NOMO-1 (cell line): ENCODE measurements at regions not wholly inside any gene's neighbourhood (a gene's known extent, or its start where the extent isn't known, plus 50 kb on each side); places are given as distances from the start of the nearest gene placed in this dataset.
"Not testable (repeated sequence)": the region's sequence is repeated elsewhere in the genome, so short reads cannot be mapped to it uniquely, and the experiment has no call there.

Source experiments
- DNase-seq, 2 experiments: peaks; one replicate each; lab custom pipeline; 2025; ENCODE audit not compliant: unreplicated experiment in 2 of 2; lab: John Stamatoyannopoulos, UW

GRCh38 chr16:88262858-88263563 is 119.7 kb upstream of the ZNF469 start:
- DNase-seq = not testable (repeated sequence)

GRCh38 chr16:88263681-88264287 is 119.0 kb upstream of the ZNF469 start:
- DNase-seq = not testable (repeated sequence)

- DNase-seq = peak; percentile 31 to 52
These were observed 118.0 kb upstream of the ZNF469 start for GRCh38 chr16:88264641-88265285.

- not testable (repeated sequence) for DNase-seq
These were observed 117.3 kb upstream of the ZNF469 start for GRCh38 chr16:88265286-88265938.

DNA sequence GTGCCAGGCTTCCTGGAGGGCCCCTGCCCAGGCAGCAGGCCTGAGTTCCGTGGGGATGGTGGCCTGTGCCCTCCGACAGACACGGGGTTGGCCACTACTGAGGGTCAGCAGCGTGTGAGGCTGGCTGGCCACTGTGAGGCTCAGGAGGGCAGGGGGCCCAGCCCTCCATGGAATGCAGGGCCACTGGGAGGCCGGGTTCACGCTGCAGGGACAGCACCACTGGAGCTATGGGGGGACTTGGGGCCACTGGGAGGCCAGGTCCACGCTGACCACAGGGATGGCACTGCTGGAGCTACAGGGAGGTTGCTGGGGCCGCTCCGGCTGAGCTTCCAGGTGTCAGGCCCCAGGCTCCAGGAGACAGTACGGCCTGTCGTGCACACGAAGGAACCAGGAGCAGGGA is 116.7 kb upstream of the ZNF469 start:
- DNase-seq = not testable (repeated sequence)

- not testable (repeated sequence) for DNase-seq
These were observed 115.7 kb upstream of the ZNF469 start for GRCh38 chr16:88266935-88267551.

DNA sequence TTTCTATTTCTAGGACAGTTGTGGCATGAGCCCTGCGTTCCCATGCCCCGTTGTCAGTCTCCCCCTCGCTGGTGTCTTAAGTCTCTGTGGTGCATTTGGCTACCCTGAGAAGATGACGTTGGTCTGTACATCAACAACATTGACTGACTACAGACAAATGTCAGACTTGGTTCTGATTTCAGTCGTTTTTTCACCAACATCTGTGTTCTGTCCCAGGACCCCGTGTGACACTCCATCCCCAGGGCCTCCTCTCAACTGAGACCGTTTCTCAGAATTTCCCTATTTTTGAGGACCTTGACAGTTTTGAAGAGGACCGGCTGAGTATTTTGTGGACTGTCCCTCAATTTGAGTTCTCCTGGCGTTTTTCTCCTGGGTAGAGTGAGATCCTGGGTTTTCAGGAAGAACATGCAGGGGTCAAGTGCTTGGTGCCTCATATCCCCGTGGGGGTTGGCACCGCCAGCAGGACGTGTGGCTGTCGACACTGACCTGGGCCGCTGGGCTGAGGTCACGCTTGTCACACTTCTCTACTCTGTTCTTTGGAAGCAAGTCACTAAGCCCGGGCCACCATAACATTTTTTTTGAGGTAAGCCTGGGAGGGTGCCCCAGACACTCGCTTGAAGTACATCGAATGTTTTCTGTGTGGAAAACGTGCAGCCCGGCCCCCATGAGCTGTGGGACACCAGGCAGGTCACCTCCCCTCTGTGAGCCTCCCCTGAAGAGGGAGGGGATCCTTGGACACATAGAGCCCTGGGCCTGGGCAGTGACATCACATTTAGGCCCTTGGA is 114.4 kb upstream of the ZNF469 start:
- DNase-seq = not testable (repeated sequence)

DNA sequence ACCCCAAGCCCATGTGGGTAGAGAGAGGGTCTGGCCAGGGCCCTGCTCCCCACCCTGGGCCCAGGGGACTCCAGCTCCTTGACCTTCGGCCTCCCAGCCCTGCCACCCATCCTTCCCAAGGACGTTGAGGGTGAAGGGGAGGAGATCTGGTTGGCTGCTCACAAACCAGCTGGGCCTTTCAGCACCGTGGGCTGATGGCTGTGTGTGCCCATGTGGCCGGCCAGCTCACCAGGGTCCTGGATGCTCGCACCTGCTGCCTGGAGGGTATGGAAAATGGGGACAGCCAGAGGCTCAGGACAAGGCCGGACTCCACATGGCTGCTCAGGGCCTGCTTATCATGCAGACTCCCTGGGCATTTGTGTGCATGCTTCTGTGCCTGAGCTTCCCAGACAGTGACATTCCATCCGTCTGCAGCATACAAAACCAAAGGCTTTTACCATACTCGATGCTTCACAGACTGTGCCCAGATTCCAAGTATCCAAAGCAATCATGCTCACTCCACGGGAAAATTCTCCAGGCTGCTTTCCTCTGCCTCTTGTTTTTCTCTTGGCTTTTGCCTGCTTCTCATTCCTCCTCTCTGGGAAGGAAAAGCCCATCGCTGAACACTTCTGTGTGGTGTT is 112.5 kb upstream of the ZNF469 start:
- not testable (repeated sequence) for DNase-seq

DNA sequence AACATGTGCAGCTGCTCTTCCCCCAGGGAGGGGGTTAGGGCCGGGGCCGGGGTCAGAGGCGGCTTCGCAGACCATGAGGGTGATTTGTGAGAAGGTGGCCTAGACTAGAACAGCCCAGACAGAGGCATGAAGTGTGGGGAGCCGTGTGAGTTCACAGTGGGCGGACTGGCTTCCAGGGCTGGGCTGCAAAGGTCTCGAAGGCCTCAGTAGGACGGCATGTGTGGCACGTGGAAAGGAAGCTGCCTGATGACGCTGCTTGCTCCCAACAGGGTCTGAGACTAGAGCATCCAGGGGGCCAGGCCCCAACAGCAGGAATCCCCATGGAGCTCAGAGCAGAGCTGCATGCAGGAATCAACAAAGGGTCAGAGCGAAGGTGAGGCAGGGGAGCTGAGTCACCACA is 111.5 kb upstream of the ZNF469 start:
- DNase-seq = not testable (repeated sequence)

DNA sequence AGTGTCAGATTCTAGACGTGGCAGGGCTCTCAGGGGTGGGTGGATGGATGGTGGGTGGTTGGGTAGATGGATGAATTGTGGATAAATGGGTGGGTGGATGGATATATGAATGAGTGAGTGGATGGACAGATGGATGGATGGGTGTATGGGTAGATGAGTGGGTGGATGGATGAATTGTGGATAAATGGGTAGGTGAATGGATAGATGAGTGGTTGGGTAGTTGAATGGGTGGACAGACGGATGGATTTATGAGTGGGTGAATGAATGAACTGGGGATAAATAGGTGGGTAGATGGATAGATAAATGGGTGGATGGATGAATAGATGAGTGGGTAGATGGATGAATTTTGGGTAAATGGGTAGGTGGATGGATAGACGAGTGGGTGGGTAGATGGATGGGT is 111.0 kb upstream of the ZNF469 start:
- not testable (repeated sequence) for DNase-seq

GRCh38 chr16:88272437-88272836 is 110.3 kb upstream of the ZNF469 start:
- DNase-seq = not testable (repeated sequence)

DNA sequence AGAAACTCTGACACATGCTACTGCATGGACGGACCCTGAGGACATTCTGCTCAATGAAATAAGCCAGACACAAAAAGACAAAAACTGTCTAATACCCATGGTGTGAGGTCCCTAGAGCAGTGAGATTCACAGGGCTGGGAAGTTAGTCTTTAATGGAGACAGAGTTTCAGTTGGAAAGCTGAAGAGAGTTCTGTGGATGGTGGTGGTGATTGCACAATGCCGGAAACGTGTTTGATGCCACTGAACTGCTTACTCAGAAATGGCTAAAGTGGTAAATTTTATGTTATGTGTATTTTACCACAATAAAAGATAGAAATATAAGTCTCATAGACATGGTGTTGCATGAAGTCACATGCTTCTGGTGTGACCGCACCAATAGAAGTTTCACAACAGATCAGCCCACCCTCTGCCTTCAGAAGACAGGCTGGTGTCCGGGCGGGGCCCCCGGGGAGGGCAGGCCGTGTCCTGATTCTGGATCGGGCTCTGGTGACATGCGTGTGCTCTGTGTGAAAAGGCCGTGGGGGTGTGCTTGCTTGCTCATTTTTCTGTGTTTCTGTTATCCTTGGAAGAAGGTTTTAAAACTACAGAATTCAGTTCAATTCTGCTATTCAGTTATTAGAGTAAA is 108.5 kb upstream of the ZNF469 start:
- DNase-seq = peak; percentile 10 to 35

DNA sequence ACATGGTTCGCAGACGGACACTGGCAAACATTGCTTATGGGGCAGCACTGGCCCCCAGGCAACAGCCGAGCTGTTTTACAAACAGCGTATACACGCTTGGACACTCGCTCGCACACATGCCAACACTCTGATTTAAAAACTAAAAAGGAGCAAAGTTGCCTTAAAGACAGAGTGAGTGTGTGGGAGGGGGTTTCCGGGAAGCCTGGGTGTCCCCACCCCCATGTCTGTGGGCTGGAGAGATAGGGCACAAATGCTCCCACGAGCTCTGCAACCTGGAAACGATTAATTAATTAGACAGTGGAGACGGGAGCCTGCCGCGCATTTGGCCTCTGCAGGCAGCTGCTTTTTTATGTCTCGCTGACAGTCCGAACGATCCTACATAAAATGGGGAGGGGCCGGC is 107.9 kb upstream of the ZNF469 start:
- DNase-seq = no peak

DNA sequence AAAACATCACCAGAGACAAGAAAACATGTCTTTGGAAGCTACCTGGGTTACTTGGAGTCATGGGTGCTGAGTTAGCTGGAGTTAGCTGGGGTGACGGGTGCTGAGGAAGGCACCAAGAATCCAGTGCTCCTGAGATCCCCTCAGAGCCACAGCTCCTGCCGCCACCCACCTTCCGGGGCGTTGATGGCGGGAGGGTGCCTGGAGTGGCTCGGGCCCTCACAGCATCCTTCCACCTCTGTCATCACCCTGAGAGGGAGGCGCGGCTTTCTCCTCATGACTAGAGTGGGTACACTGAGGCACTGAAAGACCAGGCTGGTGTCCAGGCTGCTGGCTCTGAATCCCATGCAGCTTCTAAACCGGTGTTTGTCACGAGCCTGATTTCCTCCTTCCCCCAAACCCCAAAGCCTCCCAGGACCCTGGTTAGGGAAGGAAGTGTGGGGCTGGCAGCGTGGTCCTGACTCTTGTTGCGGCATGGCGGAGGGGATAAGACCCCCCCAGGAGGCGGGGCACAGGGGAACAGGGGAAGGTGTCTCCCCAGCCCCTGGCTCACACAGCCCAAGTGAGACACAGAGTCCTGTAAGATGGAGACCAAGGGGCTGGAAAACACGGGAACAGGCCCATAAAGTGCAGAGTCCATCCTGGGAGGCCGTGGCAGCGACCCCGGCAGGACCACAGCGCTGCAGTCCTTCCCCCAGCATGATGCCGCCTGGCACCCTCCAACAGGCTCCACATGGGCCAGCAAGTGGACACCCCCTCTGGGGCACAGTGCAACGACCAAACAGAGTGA is 107.2 kb upstream of the ZNF469 start:
- DNase-seq = not testable (repeated sequence)

GRCh38 chr16:88276123-88276588 is 106.6 kb upstream of the ZNF469 start:
- not testable (repeated sequence) for DNase-seq

GRCh38 chr16:88276591-88276990 is 106.2 kb upstream of the ZNF469 start:
- DNase-seq = no peak

DNA sequence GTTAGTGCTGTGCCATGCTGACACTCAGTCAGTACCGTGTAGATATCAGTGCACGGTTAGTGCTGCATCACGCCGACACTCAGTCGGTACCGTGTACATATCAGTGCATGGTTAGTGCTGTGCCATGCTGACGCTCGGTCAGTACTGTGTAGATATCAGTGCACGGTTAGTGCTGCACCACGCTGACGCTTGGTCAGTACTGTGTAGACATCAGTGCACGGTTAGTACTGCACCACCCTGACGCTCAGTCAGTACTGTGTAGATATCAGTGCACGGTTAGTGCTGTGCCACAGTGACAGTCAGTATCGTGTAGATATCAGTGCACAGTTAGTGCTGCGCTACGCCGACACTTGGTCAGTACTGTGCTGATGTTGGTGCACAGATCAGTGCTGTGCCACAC is 102.8 kb upstream of the ZNF469 start:
- no peak for DNase-seq

- no peak for DNase-seq
These were observed 100.7 kb upstream of the ZNF469 start for GRCh38 chr16:88281858-88282563.
